ENCODE measurements at regions not wholly inside any gene's neighbourhood (a gene's known extent, or its start where the extent isn't known, plus 50 kb on each side); places are given as distances from the start of the nearest gene placed in this dataset.

DNA sequence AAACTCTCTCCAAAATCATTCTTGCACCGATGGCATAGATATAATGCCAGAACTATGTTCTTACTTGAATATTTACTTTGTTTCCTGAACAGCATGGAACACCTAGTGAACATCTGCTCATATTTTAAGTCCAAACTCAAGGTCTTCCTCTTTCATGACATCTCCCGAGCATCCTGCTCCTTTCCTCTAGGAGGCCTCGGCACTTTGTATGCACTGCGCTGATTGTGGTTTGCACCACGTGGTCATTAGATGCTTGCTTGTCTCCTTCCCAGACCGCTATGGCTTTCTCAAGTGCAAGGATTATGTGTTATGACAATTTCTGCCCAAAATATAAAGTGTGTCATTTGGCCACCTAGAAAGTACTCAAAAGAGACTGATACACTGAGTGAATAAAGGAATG lies 912.0 kb downstream of the GALC start:
- TF ChIP-seq, protein P1, sequence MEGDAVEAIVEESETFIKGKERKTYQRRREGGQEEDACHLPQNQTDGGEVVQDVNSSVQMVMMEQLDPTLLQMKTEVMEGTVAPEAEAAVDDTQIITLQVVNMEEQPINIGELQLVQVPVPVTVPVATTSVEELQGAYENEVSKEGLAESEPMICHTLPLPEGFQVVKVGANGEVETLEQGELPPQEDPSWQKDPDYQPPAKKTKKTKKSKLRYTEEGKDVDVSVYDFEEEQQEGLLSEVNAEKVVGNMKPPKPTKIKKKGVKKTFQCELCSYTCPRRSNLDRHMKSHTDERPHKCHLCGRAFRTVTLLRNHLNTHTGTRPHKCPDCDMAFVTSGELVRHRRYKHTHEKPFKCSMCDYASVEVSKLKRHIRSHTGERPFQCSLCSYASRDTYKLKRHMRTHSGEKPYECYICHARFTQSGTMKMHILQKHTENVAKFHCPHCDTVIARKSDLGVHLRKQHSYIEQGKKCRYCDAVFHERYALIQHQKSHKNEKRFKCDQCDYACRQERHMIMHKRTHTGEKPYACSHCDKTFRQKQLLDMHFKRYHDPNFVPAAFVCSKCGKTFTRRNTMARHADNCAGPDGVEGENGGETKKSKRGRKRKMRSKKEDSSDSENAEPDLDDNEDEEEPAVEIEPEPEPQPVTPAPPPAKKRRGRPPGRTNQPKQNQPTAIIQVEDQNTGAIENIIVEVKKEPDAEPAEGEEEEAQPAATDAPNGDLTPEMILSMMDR (IDR thresholded peaks at IDR 0.05; ENCODE audit: insufficient read depth, low read depth, low read length), result no peak
- no peak for TF ChIP-seq EZH2 (IDR thresholded peaks at IDR 0.05; ENCODE audit: insufficient read depth, low read length)
